Thoracic aorta (tissue), 2 donors: ENCODE measurements at regions not wholly inside any gene's neighbourhood (a gene's known extent, or its start where the extent isn't known, plus 50 kb on each side); places are given as distances from the start of the nearest gene placed in this dataset.

Source experiments
- ATAC-seq: fragments of 150-250 bp; one replicate; pipeline ENCODE4 v1.8.0; 2017; ENCODE audit warnings: low read depth; ENCODE audit not compliant: insufficient number of reproducible peaks, low FRiP score
- DNase-seq: peaks from one replicate; pipeline ENCODE4 v3.0.0-alpha.2; 2020; ENCODE audit warnings: low spot score
- H3K27ac ChIP-seq, 2 donors: fragments of 200-600 bp; sonication (generic); 1 replicate in 1 of 2; 2 replicates in 1 of 2; pipeline ENCODE4 v1.5.1; 2016; ENCODE audit warnings: mild to moderate bottlenecking in 2 of 2, moderate library complexity in 2 of 2
- H3K27me3 ChIP-seq: fragments of 200-600 bp; sonication (generic); replicated peaks from 2 replicates; pipeline ENCODE4 v1.6.0; 2016; ENCODE audit warnings: mild to moderate bottlenecking; ENCODE audit not compliant: insufficient read depth
- H3K36me3 ChIP-seq: fragments of 200-600 bp; sonication (generic); one replicate; pipeline ENCODE4 v1.5.1; 2016
- H3K4me1 ChIP-seq, 2 donors: fragments of 200-600 bp; sonication (generic); 1 replicate in 1 of 2; 2 replicates in 1 of 2; pipeline versions ENCODE4 v1.5.1 to v1.6.0; 2016; ENCODE audit warnings: low read depth in 2 of 2, mild to moderate bottlenecking in 1 of 2; ENCODE audit not compliant: control insufficient read depth in 1 of 2
- H3K4me3 ChIP-seq: fragments of 200-600 bp; sonication (generic); 2 replicates; pipeline ENCODE4 v1.5.1; 2016; ENCODE audit warnings: mild to moderate bottlenecking
- H3K9me3 ChIP-seq: fragments of 200-600 bp; sonication (generic); 2 replicates; pipeline ENCODE4 v1.5.1; 2016
- TF ChIP-seq, protein P1 (sequence below): fragments of 200-600 bp; sonication (generic); IDR thresholded peaks from one replicate; pipeline ENCODE4 v1.5.1; 2019; ENCODE audit warnings: antibody characterized with exemption

DNA sequence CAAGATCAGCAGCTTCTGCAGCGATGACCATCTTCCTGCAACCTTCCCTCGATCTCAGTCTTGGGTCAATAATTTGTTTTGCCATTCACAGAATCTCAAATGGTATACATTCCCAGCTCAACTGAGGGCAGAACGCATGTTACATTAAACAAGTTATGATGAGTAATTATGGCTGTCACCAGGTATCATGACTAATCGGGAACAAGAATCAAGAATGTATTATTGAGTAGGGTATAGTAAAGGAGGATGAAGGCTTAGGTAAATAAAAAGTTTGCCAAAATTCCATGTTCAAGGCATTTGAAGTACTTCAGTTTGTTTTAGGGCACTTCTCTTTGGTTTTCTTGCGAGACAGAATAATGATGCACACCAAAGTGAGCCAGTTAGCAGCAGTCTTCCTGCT is 194.1 kb downstream of the SH2D1A start:
- no peak for DNase-seq
- no peak for ATAC-seq
- TF ChIP-seq, protein P1, sequence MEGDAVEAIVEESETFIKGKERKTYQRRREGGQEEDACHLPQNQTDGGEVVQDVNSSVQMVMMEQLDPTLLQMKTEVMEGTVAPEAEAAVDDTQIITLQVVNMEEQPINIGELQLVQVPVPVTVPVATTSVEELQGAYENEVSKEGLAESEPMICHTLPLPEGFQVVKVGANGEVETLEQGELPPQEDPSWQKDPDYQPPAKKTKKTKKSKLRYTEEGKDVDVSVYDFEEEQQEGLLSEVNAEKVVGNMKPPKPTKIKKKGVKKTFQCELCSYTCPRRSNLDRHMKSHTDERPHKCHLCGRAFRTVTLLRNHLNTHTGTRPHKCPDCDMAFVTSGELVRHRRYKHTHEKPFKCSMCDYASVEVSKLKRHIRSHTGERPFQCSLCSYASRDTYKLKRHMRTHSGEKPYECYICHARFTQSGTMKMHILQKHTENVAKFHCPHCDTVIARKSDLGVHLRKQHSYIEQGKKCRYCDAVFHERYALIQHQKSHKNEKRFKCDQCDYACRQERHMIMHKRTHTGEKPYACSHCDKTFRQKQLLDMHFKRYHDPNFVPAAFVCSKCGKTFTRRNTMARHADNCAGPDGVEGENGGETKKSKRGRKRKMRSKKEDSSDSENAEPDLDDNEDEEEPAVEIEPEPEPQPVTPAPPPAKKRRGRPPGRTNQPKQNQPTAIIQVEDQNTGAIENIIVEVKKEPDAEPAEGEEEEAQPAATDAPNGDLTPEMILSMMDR = no peak
- H3K36me3 ChIP-seq = no peaks in the 10 kb centered on the region
- H3K4me3 ChIP-seq = no peak overlapping the region
- no peaks in the 10 kb centered on the region for H3K27me3 ChIP-seq
- no peaks in the 10 kb centered on the region for H3K4me1 ChIP-seq
- no peak overlapping the region for H3K27ac ChIP-seq
- no peaks in the 10 kb centered on the region for H3K9me3 ChIP-seq

DNA sequence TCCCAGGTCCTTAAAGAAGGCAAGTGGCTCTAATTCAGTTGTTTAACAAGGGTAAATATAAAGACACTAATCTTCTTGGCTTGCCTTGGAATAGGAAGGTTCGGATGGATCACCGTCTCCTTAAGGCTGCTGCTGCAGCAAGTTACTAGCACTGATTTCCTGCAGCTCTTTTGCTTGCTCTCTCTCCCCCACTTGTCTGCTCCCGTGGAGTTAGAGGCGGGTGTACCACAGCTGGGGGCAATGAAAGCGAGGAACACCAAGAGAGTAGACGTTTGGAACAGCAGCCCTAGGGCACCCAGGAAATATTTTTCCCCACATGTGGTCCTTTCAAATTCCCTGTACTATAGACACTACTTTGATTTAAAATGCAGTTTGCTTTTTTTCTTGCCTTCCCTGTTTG is 202.2 kb downstream of the SH2D1A start:
- no peak for DNase-seq
- Histone ChIP-seq H3K36me3 (no peaks in the 10 kb centered on the region), H3K4me1 (no peaks in the 10 kb centered on the region), H3K4me3 (no peak overlapping the region), H3K27ac (no peak overlapping the region), H3K9me3 (no peaks in the 10 kb centered on the region), H3K27me3 (no peaks in the 10 kb centered on the region)
- ATAC-seq = no peak
- TF ChIP-seq, protein P1 = no peak

DNA sequence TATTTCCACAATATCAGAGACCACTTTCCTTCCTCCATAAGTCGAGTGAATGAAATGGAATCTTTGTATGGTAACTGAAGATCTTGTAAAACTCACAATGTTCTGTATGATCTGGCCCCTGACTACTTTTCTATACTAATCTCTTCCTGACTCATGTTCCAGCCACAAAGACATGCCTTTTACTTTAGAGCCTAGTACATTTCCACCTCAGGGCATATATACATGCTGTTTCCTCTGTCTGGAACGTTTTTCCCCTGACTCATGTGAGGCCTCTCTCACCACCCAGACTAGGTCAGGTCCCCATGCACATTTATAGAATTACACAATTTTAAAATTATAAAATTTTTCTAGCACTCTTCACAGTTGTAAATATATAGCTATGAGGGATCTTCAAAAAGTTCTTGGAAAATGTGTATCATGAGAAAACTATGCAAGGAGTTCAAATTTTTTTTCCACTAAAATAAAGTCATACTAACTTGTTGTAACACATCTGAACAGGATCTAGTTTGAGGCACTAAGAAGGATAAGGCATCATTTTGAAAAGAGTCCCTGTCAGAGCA is 208.8 kb downstream of the SH2D1A start:
- H3K27me3 ChIP-seq = no peaks in the 10 kb centered on the region
- ATAC-seq (no peak), DNase-seq (no peak)
- H3K4me3 ChIP-seq = no peak overlapping the region
- no peaks in the 10 kb centered on the region for H3K36me3 ChIP-seq
- no peaks in the 10 kb centered on the region for H3K4me1 ChIP-seq
- no peaks in the 10 kb centered on the region for H3K9me3 ChIP-seq
- no peak overlapping the region for H3K27ac ChIP-seq
- TF ChIP-seq, protein P1 = no peak

DNA sequence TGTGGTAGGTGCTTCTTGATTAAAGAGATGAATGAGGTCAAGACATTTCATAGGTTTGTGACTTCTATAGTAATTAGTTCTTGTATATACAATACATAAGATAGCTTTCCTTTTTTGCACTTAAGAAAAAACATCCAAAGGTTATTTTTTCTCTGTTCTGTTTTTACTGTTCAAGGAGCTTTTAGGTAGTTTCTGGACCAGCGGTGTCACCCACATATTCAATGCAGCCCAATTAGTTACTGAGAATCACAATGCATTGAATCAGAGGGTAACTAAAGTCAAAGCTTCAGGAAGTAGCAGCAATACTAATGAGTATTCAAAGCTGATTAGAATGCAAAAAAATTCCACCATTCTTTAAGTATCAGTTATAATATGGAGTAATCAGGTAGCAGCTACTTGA is 211.6 kb downstream of the SH2D1A start:
- H3K4me3 ChIP-seq = no peak overlapping the region
- H3K36me3 ChIP-seq = no peaks in the 10 kb centered on the region
- no peak for ATAC-seq
- no peaks in the 10 kb centered on the region for H3K4me1 ChIP-seq
- DNase-seq = no peak
- no peaks in the 10 kb centered on the region for H3K27me3 ChIP-seq
- TF ChIP-seq, protein P1 = no peak
- no peaks in the 10 kb centered on the region for H3K9me3 ChIP-seq
- no peak overlapping the region for H3K27ac ChIP-seq

DNA sequence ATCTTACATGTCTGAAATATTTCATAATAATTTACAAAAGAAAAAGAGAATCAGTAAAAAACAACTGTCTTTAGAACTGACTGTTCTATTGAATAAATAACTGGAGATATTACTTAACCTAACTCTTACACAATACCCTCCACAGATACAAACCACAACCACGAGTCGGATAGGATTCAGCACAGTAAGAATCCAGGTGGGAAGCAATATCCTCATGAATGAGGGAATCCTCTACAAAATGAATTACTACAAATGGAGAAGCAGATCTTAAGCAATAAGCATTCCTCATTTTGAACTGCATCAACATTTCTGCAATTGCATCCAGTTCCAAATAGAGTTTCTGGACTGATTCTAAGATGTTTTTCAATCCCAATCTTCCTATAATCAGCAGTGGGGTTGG is 227.1 kb downstream of the SH2D1A start:
- DNase-seq = no peak
- Histone ChIP-seq H3K27ac (no peak overlapping the region), H3K27me3 (no peaks in the 10 kb centered on the region), H3K36me3 (no peaks in the 10 kb centered on the region), H3K4me1 (no peaks in the 10 kb centered on the region), H3K9me3 (no peaks in the 10 kb centered on the region), H3K4me3 (no peak overlapping the region)
- no peak for ATAC-seq
- TF ChIP-seq, protein P1 = no peak
